ENCODE measurements at regions not wholly inside any gene's neighbourhood (a gene's known extent, or its start where the extent isn't known, plus 50 kb on each side); places are given as distances from the start of the nearest gene placed in this dataset.

- Histone ChIP-seq H3K4me3 (no peak overlapping the region), H3K27me3 (no peaks in the 10 kb centered on the region), H3K27ac (no peak overlapping the region), H3K36me3 (no peaks in the 10 kb centered on the region), H3K4me1 (ENCODE audit: low read depth) (no peaks in the 10 kb centered on the region), H3K9me3 (ENCODE audit: low read depth) (no peaks in the 10 kb centered on the region)
- TF ChIP-seq CTCF (IDR thresholded peaks at IDR 0.05; ENCODE audit: low read depth, low read length): no peak
- DNase-seq (ENCODE audit: low read depth in 1 of 2, low spot score in 1 of 2): no peak
Measured at GRCh38 chr6:121652223-121652622, 216.8 kb downstream of the GJA1 start.

- no peak for TF ChIP-seq CTCF (IDR thresholded peaks at IDR 0.05; ENCODE audit: low read depth, low read length)
- H3K4me3 ChIP-seq: no peak overlapping the region
- DNase-seq (ENCODE audit: low read depth in 1 of 2, low spot score in 1 of 2): peak in 1 of 2 donors; percentile 87
- no peak overlapping the region for H3K27ac ChIP-seq
- no peaks in the 10 kb centered on the region for H3K4me1 ChIP-seq (ENCODE audit: low read depth)
- no peaks in the 10 kb centered on the region for H3K9me3 ChIP-seq (ENCODE audit: low read depth)
- H3K27me3 ChIP-seq: no peaks in the 10 kb centered on the region
- H3K36me3 ChIP-seq: no peaks in the 10 kb centered on the region
Measured at GRCh38 chr6:121652726-121653623, 217.5 kb downstream of the GJA1 start.

- no peaks in the 10 kb centered on the region for H3K9me3 ChIP-seq (ENCODE audit: low read depth)
- no peaks in the 10 kb centered on the region for H3K27me3 ChIP-seq
- no peak overlapping the region for H3K27ac ChIP-seq
- DNase-seq (ENCODE audit: low read depth in 1 of 2, low spot score in 1 of 2): no peak
- H3K4me3 ChIP-seq: no peak overlapping the region
- H3K36me3 ChIP-seq: no peaks in the 10 kb centered on the region
- H3K4me1 ChIP-seq (ENCODE audit: low read depth): no peaks in the 10 kb centered on the region
- no peak for TF ChIP-seq CTCF (IDR thresholded peaks at IDR 0.05; ENCODE audit: low read depth, low read length)
Measured at GRCh38 chr6:121653624-121654008, 218.2 kb downstream of the GJA1 start.

GRCh38 chr6:121657972-121658371, 222.5 kb downstream of the GJA1 start:
- no peak overlapping the region for H3K4me3 ChIP-seq
- no peaks in the 10 kb centered on the region for H3K9me3 ChIP-seq (ENCODE audit: low read depth)
- DNase-seq (ENCODE audit: low read depth in 1 of 2, low spot score in 1 of 2): no peak
- no peaks in the 10 kb centered on the region for H3K4me1 ChIP-seq (ENCODE audit: low read depth)
- TF ChIP-seq CTCF (IDR thresholded peaks at IDR 0.05; ENCODE audit: low read depth, low read length): no peak
- H3K27ac ChIP-seq: no peak overlapping the region
- no peaks in the 10 kb centered on the region for H3K36me3 ChIP-seq
- H3K27me3 ChIP-seq: no peaks in the 10 kb centered on the region

- TF ChIP-seq CTCF (IDR thresholded peaks at IDR 0.05; ENCODE audit: low read depth, low read length): no peak
- Histone ChIP-seq H3K9me3 (ENCODE audit: low read depth) (no peaks in the 10 kb centered on the region), H3K27ac (no peak overlapping the region), H3K4me3 (no peak overlapping the region), H3K27me3 (no peaks in the 10 kb centered on the region), H3K4me1 (ENCODE audit: low read depth) (no peaks in the 10 kb centered on the region), H3K36me3 (no peaks in the 10 kb centered on the region)
- DNase-seq (ENCODE audit: low read depth in 1 of 2, low spot score in 1 of 2): no peak
Measured at GRCh38 chr6:121660277-121660676, 224.8 kb downstream of the GJA1 start.

Data from cardiac muscle cell (in vitro differentiated cells and primary cell).